GM12872 (cell line): ENCODE measurements at regions not wholly inside any gene's neighbourhood (a gene's known extent, or its start where the extent isn't known, plus 50 kb on each side); places are given as distances from the start of the nearest gene placed in this dataset.

ENCODE experiments used
- CTCF ChIP-seq: IDR thresholded peaks from 3 replicates; pipeline ENCODE4 v1.5.1; 2011; ENCODE audit warnings: low read depth, mild to moderate bottlenecking, low read length, moderate library complexity; ENCODE audit not compliant: insufficient read depth

GRCh38 chrX:65610481-65610880 is 57.0 kb upstream of the MSN start:
- TF ChIP-seq CTCF, result no peak

- no peak for TF ChIP-seq CTCF
Measured at GRCh38 chrX:65610040-65610439, 57.4 kb upstream of the MSN start.

GRCh38 chrX:65609237-65609636 is 58.2 kb upstream of the MSN start:
- TF ChIP-seq CTCF, result no peak

GRCh38 chrX:65608026-65608425 is 59.4 kb upstream of the MSN start:
- no peak for TF ChIP-seq CTCF

- TF ChIP-seq CTCF, result no peak
Measured at GRCh38 chrX:65607070-65607742, 60.2 kb upstream of the MSN start.

- TF ChIP-seq CTCF, result no peak
Measured at GRCh38 chrX:65602221-65602560, 65.3 kb upstream of the MSN start.

- TF ChIP-seq CTCF, result no peak
Measured at GRCh38 chrX:65601530-65602220, 65.8 kb upstream of the MSN start.

GRCh38 chrX:65601126-65601525 is 66.3 kb upstream of the MSN start:
- TF ChIP-seq CTCF, result no peak
